Liver (tissue), 2 donors: ENCODE measurements at regions not wholly inside any gene's neighbourhood (a gene's known extent, or its start where the extent isn't known, plus 50 kb on each side); places are given as distances from the start of the nearest gene placed in this dataset.

Experiments used
- ATF3 ChIP-seq: IDR thresholded peaks from 2 replicates; pipeline ENCODE4 v1.6.1; 2016; ENCODE audit warnings: antibody characterized with exemption
- MAX ChIP-seq: IDR thresholded peaks from 2 replicates; pipeline ENCODE4 v1.6.1; 2016; ENCODE audit warnings: antibody characterized with exemption
- donor health status: healthy.

- TF ChIP-seq ATF3: no peak
- TF ChIP-seq MAX: no peak
These were observed 165.1 kb upstream of the SLC24A3 start for GRCh38 chr20:19047040-19047950.
